ENCODE measurements at regions not wholly inside any gene's neighbourhood (a gene's known extent, or its start where the extent isn't known, plus 50 kb on each side); places are given as distances from the start of the nearest gene placed in this dataset.

GRCh38 chr9:90420211-90420610, 222.4 kb downstream of the DIRAS2 start:
- Mint-ChIP-seq H3K9me3 (ENCODE audit: low read depth) (no peaks in the 10 kb centered on the region), H3K27me3 (peaks cover 14% of the 10 kb centered on the region), H3K4me1 (ENCODE audit: low read depth) (peaks cover 11% of the 10 kb centered on the region), H3K27ac (no peak overlapping the region), H3K36me3 (ENCODE audit: insufficient read depth) (no peaks in the 10 kb centered on the region), H3K4me3 (ENCODE audit: low read depth) (no peak overlapping the region)
- DNase-seq (ENCODE audit: low spot score, unreplicated experiment), result no peak
- TF ChIP-seq, protein P1, sequence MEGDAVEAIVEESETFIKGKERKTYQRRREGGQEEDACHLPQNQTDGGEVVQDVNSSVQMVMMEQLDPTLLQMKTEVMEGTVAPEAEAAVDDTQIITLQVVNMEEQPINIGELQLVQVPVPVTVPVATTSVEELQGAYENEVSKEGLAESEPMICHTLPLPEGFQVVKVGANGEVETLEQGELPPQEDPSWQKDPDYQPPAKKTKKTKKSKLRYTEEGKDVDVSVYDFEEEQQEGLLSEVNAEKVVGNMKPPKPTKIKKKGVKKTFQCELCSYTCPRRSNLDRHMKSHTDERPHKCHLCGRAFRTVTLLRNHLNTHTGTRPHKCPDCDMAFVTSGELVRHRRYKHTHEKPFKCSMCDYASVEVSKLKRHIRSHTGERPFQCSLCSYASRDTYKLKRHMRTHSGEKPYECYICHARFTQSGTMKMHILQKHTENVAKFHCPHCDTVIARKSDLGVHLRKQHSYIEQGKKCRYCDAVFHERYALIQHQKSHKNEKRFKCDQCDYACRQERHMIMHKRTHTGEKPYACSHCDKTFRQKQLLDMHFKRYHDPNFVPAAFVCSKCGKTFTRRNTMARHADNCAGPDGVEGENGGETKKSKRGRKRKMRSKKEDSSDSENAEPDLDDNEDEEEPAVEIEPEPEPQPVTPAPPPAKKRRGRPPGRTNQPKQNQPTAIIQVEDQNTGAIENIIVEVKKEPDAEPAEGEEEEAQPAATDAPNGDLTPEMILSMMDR (IDR thresholded peaks at IDR 0.05; ENCODE audit: unreplicated experiment), result no peak

GRCh38 chr9:90420768-90421513, 221.7 kb downstream of the DIRAS2 start:
- H3K9me3 Mint-ChIP-seq (ENCODE audit: low read depth), result no peaks in the 10 kb centered on the region
- TF ChIP-seq, protein P1 (IDR thresholded peaks at IDR 0.05; ENCODE audit: unreplicated experiment), result no peak
- H3K27me3 Mint-ChIP-seq, result peaks cover 8% of the 10 kb centered on the region
- H3K4me1 Mint-ChIP-seq (ENCODE audit: low read depth), result peaks cover 11% of the 10 kb centered on the region
- H3K27ac Mint-ChIP-seq, result no peak overlapping the region
- DNase-seq (ENCODE audit: low spot score, unreplicated experiment), result no peak
- no peaks in the 10 kb centered on the region for H3K36me3 Mint-ChIP-seq (ENCODE audit: insufficient read depth)
- no peak overlapping the region for H3K4me3 Mint-ChIP-seq (ENCODE audit: low read depth)

DNA sequence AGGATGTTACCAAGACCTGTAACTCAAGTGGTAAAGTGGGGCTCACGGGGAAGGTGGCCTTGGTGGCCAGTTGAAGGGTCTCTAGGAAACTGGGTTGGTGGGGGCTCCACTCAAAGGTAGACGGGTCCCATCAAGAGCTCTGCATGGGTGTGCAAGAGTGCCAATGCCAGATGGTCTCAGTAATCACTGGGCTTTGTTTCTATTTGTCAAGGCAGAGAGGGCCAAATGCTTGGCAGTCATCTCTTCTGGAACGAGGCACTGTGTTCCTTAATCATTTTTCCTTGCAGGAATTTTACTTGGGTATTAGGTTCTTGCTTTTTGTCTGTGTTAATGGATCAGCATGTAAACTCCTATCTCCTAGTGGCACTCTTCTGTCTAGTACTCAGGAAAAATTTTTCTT, 220.8 kb downstream of the DIRAS2 start:
- TF ChIP-seq, protein P1 (IDR thresholded peaks at IDR 0.05; ENCODE audit: unreplicated experiment), result no peak
- Mint-ChIP-seq H3K36me3 (ENCODE audit: insufficient read depth) (no peaks in the 10 kb centered on the region), H3K9me3 (ENCODE audit: low read depth) (no peaks in the 10 kb centered on the region), H3K4me3 (ENCODE audit: low read depth) (no peak overlapping the region), H3K27ac (no peak overlapping the region), H3K4me1 (ENCODE audit: low read depth) (peaks cover 11% of the 10 kb centered on the region), H3K27me3 (peaks cover 6% of the 10 kb centered on the region)
- no peak for DNase-seq (ENCODE audit: low spot score, unreplicated experiment)

DNA sequence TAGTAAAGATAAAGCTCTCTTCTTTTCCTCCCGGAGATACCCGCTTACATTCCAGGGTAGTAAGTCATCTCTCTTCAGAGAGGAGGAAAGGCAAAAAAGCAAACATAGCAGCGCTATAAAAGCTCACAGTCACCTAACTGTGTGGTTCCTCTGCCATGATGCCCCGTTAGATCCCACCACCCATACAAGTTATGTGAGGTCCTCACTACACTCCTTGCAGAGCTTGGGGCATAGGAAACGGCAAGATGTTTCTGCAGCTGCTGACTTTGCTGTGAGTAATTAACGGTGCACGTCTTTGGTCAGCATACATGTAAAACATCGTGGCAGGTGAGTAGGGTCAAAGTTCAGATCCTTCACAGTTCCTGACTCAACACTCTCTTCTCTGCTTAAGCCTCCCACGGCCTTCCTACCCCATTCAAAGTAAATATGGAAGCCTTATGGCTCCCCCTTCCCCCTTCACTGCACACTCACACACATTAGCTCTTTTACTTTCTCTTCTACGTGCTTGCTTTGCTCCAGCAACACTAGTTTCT, 218.9 kb downstream of the DIRAS2 start:
- peaks cover 7% of the 10 kb centered on the region for H3K4me1 Mint-ChIP-seq (ENCODE audit: low read depth)
- TF ChIP-seq, protein P1 (IDR thresholded peaks at IDR 0.05; ENCODE audit: unreplicated experiment), result no peak
- no peaks in the 10 kb centered on the region for H3K9me3 Mint-ChIP-seq (ENCODE audit: low read depth)
- H3K27me3 Mint-ChIP-seq, result peaks cover 2% of the 10 kb centered on the region
- no peak overlapping the region for H3K27ac Mint-ChIP-seq
- no peaks in the 10 kb centered on the region for H3K36me3 Mint-ChIP-seq (ENCODE audit: insufficient read depth)
- no peak overlapping the region for H3K4me3 Mint-ChIP-seq (ENCODE audit: low read depth)
- DNase-seq (ENCODE audit: low spot score, unreplicated experiment), result no peak

GRCh38 chr9:90428517-90428916, 214.1 kb downstream of the DIRAS2 start:
- H3K27ac Mint-ChIP-seq, result no peak overlapping the region
- no peaks in the 10 kb centered on the region for H3K36me3 Mint-ChIP-seq (ENCODE audit: insufficient read depth)
- TF ChIP-seq, protein P1 (IDR thresholded peaks at IDR 0.05; ENCODE audit: unreplicated experiment), result no peak
- peaks cover 10% of the 10 kb centered on the region for H3K4me1 Mint-ChIP-seq (ENCODE audit: low read depth)
- no peak overlapping the region for H3K4me3 Mint-ChIP-seq (ENCODE audit: low read depth)
- no peaks in the 10 kb centered on the region for H3K9me3 Mint-ChIP-seq (ENCODE audit: low read depth)
- no peak for DNase-seq (ENCODE audit: low spot score, unreplicated experiment)
- H3K27me3 Mint-ChIP-seq, result peaks cover 5% of the 10 kb centered on the region
